Panc1 (cell line): ENCODE measurements at regions not wholly inside any gene's neighbourhood (a gene's known extent, or its start where the extent isn't known, plus 50 kb on each side); places are given as distances from the start of the nearest gene placed in this dataset.

Experiments
- ATAC-seq: fragments of 200-7000 bp; cut with Tn5 transposase; 2 replicates; pipeline ENCODE4 v1.9.1; 2020; ENCODE audit warnings: mild to moderate bottlenecking, moderate library complexity
- BruUV-seq: library from RNA; stranded (reverse); fragments of 400-500 nt; replicated peaks from 2 replicates; lab custom pipeline; 2021; lab: Mats Ljungman, UMichigan
- CTCF ChIA-PET: fragments of 300-600 bp; sonication (Branson Sonifier 250); formaldehyde crosslinking; loops from one replicate; lab custom pipeline; 2022; ENCODE audit warnings: antibody characterized with exemption; lab: Charles Lee
- POLR2A ChIA-PET: fragments of 300-600 bp; sonication (Branson Sonifier 250); formaldehyde crosslinking; loops from one replicate; lab custom pipeline; 2022; ENCODE audit warnings: antibody characterized with exemption; lab: Charles Lee
- DNase-seq: peaks from one replicate; pipeline ENCODE4 v3.0.0-alpha.2; 2010; ENCODE audit warnings: low read depth, low spot score
- H3K27ac ChIP-seq: 2 replicates; pipeline ENCODE4 v1.5.1; 2011; ENCODE audit warnings: mild to moderate bottlenecking, low read length, inconsistent platforms
- H3K27me3 ChIP-seq: fragments of 200-500 bp; sonication (Bioruptor generic); 2 replicates; pipeline ENCODE4 v1.6.0; 2014; ENCODE audit warnings: low read length, inconsistent platforms; ENCODE audit not compliant: control insufficient read depth, insufficient read depth
- H3K36me3 ChIP-seq: fragments of 200-500 bp; sonication (Bioruptor generic); 2 replicates; pipeline ENCODE4 v1.5.1; 2014; ENCODE audit warnings: inconsistent platforms, mild to moderate bottlenecking, low read length, moderate library complexity; ENCODE audit not compliant: control insufficient read depth, insufficient read depth
- H3K4me1 ChIP-seq: 2 replicates; pipeline ENCODE4 v1.5.1; 2011; ENCODE audit warnings: inconsistent platforms, mild to moderate bottlenecking, low read length, moderate library complexity; ENCODE audit not compliant: control insufficient read depth, insufficient read depth
- H3K4me3 ChIP-seq, 2 experiments: 2 replicates each; pipeline ENCODE4 v1.5.1; 2011 to 2012; ENCODE audit warnings: low read depth in 2 of 2, low read length in 2 of 2, mild to moderate bottlenecking in 2 of 2, inconsistent platforms in 1 of 2, moderate library complexity in 1 of 2
- H3K9me3 ChIP-seq: fragments of 200-500 bp; sonication (Bioruptor generic); 2 replicates; pipeline ENCODE4 v1.5.1; 2014; ENCODE audit warnings: low read depth, mild to moderate bottlenecking, inconsistent platforms, low read length, moderate library complexity; ENCODE audit not compliant: control insufficient read depth, insufficient read depth
- POLR2AphosphoS5 ChIP-seq: IDR thresholded peaks from 2 replicates; pipeline ENCODE4 v1.6.1; 2012; ENCODE audit warnings: mild to moderate bottlenecking, low read depth, low read length, moderate library complexity
- SIN3A ChIP-seq: IDR thresholded peaks from 2 replicates; pipeline ENCODE4 v1.6.1; 2012; ENCODE audit warnings: low read depth, mild to moderate bottlenecking, low read length, moderate library complexity, borderline replicate concordance; ENCODE audit not compliant: insufficient read depth
- TCF7L2 ChIP-seq: IDR thresholded peaks from 2 replicates; pipeline ENCODE4 v1.6.1; 2011; ENCODE audit warnings: mild to moderate bottlenecking, low read depth, low read length, inconsistent platforms
- in situ Hi-C: cut with HindIII; loops from 2 replicates; pipeline ENCODE4 v1.10.0; 2016; ENCODE audit warnings: low sequenced_read_pairs, low pct_unique_long_range_greater_than_20kb
- intact Hi-C: fragments of 100-400 bp; cut with micrococcal nuclease; formaldehyde crosslinking; loops from one replicate; pipeline ENCODE4 v1.10.0; 2022; ENCODE audit not compliant: unreplicated experiment
- TF ChIP-seq, protein P1 (sequence below), 2 experiments: IDR thresholded peaks; 2 replicates each; pipeline ENCODE4 v1.6.1; 2011 to 2012; ENCODE audit warnings: low read depth in 2 of 2, control low read depth in 1 of 2, low read length in 1 of 2, mild to moderate bottlenecking in 1 of 2, moderate library complexity in 1 of 2; ENCODE audit not compliant: insufficient read depth in 1 of 2
- TF ChIP-seq, protein P2 (sequence below): fragments of 450-650 bp; IDR thresholded peaks from 2 replicates; pipeline ENCODE4 v1.5.1; 2017; ENCODE audit warnings: mild to moderate bottlenecking

DNA sequence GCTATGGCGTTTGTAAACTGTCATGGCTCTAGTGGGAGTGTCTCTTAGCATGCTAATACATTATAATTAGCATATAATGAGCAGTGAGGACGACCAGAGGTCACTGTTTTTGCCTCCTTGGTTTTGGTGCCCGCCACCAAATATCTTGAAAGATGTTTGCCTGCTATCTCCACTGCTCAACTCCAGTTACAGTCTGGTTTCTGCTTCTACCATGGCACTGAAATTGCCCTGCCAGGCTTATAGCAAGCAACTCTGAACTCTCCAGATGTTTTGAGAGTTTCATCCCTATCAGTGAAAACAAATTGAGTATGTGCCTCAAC is 122.1 kb upstream of the SPRY4 start:
- BruUV-seq: no TSS peak
- Histone ChIP-seq H3K36me3 (no peaks in the 10 kb centered on the region), H3K9me3 (peaks cover 19% of the 10 kb centered on the region; the same call in 1 of the 2 replicates), H3K4me1 (no peaks in the 10 kb centered on the region), H3K27me3 (no peaks in the 10 kb centered on the region), H3K27ac (no peak overlapping the region), H3K4me3 (no peak overlapping the region)
- DNase-seq (no peak), ATAC-seq (no peak)
- CTCF ChIA-PET: no interaction called here
- POLR2A ChIA-PET: no interaction called here
- intact Hi-C loops: no loop called here
- TF ChIP-seq, protein P1, sequence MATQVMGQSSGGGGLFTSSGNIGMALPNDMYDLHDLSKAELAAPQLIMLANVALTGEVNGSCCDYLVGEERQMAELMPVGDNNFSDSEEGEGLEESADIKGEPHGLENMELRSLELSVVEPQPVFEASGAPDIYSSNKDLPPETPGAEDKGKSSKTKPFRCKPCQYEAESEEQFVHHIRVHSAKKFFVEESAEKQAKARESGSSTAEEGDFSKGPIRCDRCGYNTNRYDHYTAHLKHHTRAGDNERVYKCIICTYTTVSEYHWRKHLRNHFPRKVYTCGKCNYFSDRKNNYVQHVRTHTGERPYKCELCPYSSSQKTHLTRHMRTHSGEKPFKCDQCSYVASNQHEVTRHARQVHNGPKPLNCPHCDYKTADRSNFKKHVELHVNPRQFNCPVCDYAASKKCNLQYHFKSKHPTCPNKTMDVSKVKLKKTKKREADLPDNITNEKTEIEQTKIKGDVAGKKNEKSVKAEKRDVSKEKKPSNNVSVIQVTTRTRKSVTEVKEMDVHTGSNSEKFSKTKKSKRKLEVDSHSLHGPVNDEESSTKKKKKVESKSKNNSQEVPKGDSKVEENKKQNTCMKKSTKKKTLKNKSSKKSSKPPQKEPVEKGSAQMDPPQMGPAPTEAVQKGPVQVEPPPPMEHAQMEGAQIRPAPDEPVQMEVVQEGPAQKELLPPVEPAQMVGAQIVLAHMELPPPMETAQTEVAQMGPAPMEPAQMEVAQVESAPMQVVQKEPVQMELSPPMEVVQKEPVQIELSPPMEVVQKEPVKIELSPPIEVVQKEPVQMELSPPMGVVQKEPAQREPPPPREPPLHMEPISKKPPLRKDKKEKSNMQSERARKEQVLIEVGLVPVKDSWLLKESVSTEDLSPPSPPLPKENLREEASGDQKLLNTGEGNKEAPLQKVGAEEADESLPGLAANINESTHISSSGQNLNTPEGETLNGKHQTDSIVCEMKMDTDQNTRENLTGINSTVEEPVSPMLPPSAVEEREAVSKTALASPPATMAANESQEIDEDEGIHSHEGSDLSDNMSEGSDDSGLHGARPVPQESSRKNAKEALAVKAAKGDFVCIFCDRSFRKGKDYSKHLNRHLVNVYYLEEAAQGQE (IDR thresholded peaks at IDR 0.05; ENCODE audit: insufficient read depth in 1 of 2, low read depth in 2 of 2, low read length in 1 of 2): no peak
- TF ChIP-seq, protein P2, sequence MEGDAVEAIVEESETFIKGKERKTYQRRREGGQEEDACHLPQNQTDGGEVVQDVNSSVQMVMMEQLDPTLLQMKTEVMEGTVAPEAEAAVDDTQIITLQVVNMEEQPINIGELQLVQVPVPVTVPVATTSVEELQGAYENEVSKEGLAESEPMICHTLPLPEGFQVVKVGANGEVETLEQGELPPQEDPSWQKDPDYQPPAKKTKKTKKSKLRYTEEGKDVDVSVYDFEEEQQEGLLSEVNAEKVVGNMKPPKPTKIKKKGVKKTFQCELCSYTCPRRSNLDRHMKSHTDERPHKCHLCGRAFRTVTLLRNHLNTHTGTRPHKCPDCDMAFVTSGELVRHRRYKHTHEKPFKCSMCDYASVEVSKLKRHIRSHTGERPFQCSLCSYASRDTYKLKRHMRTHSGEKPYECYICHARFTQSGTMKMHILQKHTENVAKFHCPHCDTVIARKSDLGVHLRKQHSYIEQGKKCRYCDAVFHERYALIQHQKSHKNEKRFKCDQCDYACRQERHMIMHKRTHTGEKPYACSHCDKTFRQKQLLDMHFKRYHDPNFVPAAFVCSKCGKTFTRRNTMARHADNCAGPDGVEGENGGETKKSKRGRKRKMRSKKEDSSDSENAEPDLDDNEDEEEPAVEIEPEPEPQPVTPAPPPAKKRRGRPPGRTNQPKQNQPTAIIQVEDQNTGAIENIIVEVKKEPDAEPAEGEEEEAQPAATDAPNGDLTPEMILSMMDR: no peak
- TF ChIP-seq POLR2AphosphoS5: no peak
- no peak for TF ChIP-seq SIN3A
- TF ChIP-seq TCF7L2: no peak
- in situ Hi-C loops: no loop called here

DNA sequence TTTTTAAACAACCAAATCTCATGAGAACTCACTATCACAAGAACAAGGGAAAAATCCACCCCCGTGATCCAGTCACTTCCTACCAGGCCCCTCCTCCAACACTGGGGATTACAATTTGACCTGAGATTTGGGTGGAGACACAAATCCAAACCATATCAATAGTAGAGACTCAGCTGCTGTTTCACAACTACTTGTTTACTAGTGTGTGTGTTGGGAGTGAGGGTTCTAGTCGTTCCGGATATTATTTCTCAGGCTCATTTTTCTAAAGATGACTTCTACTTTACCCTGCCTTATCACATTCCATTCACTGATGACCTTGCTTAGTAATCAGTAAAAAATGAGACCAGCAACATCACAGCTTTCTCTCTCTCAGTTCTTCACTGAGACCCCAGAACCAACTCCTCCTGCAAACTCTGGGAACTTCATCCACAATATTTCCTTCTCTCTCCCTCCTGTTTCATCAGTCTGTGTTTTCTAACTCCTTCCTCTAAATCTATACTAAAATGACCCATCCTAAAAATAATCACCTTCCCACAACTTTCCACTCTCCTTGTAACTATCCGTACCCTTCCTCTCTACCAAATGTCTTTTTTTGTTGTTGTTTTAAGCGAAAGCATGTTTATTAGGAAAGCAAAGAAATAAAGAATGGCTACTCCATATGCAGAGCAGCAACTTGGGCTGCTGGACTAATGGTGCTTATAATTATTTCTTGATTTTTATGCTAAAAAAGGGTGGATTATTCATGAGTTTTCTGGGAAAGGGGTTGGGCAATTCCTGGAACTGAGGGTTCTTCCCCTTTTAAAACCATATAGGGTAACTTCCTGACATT is 121.5 kb upstream of the SPRY4 start:
- H3K9me3 ChIP-seq: peaks cover 19% of the 10 kb centered on the region; the same call in 1 of the 2 replicates
- ChIA-PET CTCF (no interaction called here), POLR2A (no interaction called here)
- no peaks in the 10 kb centered on the region for H3K36me3 ChIP-seq
- no TSS peak for BruUV-seq
- H3K4me3 ChIP-seq: no peak overlapping the region
- in situ Hi-C loops (no loop called here), intact Hi-C loops (no loop called here)
- no peak for DNase-seq
- H3K27me3 ChIP-seq: no peaks in the 10 kb centered on the region
- no peak overlapping the region for H3K27ac ChIP-seq
- H3K4me1 ChIP-seq: no peaks in the 10 kb centered on the region
- TF ChIP-seq SIN3A: no peak
- TF ChIP-seq, protein P2: no peak
- TF ChIP-seq TCF7L2: no peak
- TF ChIP-seq, protein P1 (IDR thresholded peaks at IDR 0.05; ENCODE audit: insufficient read depth in 1 of 2, low read depth in 2 of 2, low read length in 1 of 2): no peak
- ATAC-seq: no peak
